ENCODE measurements at regions not wholly inside any gene's neighbourhood (a gene's known extent, or its start where the extent isn't known, plus 50 kb on each side); places are given as distances from the start of the nearest gene placed in this dataset.

DNA sequence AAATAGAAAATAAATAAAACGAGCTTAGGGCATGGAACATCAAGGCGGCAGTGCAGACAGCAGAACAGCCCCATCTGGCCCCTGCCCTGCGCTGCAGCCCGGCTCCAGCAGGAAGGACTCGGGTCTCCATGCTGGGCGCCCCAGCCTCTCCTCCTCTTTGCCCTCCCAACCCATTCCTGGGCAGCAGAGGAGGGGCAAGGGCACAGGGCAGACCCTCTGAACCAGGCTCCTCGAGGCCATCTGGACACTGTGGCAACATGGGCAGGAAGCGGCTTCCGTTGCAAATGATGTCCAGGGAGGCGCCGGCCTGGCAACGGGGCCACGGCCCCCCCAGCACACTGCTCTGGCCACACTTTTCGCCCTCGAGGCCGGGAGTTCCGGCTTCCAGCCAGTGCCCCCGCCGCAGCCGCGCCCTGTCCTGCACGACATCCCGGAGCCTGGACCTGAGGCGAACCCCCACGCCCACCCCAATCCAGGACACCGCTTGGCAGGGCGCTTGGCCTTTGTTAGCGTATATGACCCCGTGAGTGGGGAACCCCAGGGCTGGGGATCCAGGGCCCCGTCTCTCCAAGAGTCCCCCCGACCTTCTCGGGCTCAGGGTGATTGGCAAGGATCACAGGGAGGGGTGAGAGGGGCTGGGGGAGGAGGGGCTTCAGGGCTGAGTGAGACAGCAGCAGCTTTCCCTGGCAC lies 192.1 kb downstream of the IGLL1 start:
- Histone ChIP-seq H3K4me3 (ENCODE audit: low read length) (no peak overlapping the region), H3K9ac (ENCODE audit: low read length) (no peak overlapping the region), H3K36me3 (ENCODE audit: control insufficient read depth, insufficient read depth, low read length) (no peaks in the 10 kb centered on the region), H3K27ac (ENCODE audit: low read depth, low read length) (no peak overlapping the region), H3K27me3 (ENCODE audit: control insufficient read depth, insufficient read depth, low read length) (no peaks in the 10 kb centered on the region), H3K4me1 (ENCODE audit: control insufficient read depth, insufficient read depth, low read length) (no peaks in the 10 kb centered on the region)

DNA sequence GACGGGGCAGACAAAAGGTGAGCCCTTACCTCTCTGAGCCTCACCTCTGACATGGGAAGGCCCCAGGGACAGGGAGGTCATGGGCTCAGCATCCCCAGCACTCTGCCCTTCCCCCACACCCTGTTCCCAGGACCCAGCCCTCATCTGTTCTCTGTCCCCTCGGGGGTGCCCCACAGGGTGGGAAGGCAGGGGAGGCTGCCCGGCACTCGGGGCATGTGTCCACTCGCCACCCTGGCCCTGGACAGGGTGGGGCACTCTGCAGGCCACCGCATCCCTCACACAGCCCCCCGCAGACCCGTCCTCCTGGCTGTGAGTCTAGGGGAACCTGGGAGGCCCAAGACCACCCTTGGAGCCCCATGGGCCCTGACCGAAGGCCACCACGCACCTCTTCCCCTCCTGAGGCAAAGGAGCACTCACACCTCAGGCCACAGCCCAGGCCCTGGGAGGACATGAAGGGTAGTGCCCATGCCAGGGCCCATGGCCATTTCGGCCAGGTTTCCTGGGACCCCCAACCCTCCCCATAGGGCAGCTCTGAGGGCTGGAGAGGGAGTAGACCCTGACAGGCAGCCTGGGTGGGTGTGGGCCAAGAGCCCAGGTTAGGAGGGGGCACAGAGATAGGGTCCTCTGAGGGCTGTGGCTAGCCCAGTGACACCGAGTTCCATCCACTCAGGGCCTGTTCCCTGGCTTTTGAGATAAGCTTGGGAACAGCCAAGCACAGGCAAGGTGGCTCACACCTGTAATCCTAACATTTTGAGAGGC lies 193.1 kb downstream of the IGLL1 start:
- no peaks in the 10 kb centered on the region for H3K4me1 ChIP-seq (ENCODE audit: control insufficient read depth, insufficient read depth, low read length)
- no peaks in the 10 kb centered on the region for H3K36me3 ChIP-seq (ENCODE audit: control insufficient read depth, insufficient read depth, low read length)
- no peak overlapping the region for H3K4me3 ChIP-seq (ENCODE audit: low read length)
- H3K27me3 ChIP-seq (ENCODE audit: control insufficient read depth, insufficient read depth, low read length), result no peaks in the 10 kb centered on the region
- no peak overlapping the region for H3K9ac ChIP-seq (ENCODE audit: low read length)
- no peak overlapping the region for H3K27ac ChIP-seq (ENCODE audit: low read depth, low read length)

DNA sequence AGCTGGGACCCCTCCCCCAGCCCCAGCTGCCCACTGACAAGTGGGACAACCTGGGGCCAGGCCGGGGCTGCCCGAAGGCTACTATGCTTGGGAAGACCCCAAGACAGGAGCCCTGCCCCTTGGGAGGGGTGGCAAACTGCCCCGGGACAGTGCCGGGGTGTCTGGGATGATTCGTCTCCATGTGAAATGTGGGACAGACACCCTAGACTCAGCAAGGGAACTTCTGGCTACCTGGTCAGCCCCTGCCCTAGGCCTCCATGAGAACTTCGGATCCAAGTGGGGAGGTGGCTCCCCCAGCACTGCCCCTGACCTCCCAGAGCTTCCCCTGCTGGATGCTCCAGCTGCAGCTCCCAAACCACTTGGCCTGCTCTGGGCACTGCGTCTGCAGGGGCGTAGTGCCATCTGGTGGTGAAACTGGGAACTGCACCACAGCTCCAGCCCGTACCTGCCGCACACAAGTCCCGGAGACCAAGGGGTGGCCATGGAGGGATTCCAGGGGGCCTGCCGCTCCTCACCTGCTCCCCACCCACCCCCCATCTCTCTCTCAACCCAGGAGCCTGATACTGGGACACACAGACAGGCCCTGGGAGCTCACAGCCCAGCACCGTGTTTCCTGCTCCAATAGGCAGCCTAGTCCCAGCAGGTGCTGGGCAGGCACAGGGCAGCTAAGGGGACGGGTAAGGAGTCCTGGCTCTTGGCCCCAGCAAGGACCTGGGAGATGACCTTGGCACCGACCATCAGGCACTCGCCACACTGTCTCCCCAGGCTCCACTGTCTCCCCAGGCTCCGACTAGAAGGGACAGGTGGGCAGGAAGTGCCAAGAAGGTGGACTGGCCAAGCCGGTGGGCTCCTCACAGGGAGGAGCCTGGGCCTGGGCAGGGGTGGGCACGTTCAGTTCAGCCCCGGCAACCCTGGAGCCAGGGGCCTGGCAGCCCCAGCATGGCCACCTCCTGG lies 194.1 kb downstream of the IGLL1 start:
- H3K4me1 ChIP-seq (ENCODE audit: control insufficient read depth, insufficient read depth, low read length), result no peaks in the 10 kb centered on the region
- no peak overlapping the region for H3K27ac ChIP-seq (ENCODE audit: low read depth, low read length)
- H3K27me3 ChIP-seq (ENCODE audit: control insufficient read depth, insufficient read depth, low read length), result no peaks in the 10 kb centered on the region
- H3K9ac ChIP-seq (ENCODE audit: low read length), result no peak overlapping the region
- no peaks in the 10 kb centered on the region for H3K36me3 ChIP-seq (ENCODE audit: control insufficient read depth, insufficient read depth, low read length)
- no peak overlapping the region for H3K4me3 ChIP-seq (ENCODE audit: low read length)

DNA sequence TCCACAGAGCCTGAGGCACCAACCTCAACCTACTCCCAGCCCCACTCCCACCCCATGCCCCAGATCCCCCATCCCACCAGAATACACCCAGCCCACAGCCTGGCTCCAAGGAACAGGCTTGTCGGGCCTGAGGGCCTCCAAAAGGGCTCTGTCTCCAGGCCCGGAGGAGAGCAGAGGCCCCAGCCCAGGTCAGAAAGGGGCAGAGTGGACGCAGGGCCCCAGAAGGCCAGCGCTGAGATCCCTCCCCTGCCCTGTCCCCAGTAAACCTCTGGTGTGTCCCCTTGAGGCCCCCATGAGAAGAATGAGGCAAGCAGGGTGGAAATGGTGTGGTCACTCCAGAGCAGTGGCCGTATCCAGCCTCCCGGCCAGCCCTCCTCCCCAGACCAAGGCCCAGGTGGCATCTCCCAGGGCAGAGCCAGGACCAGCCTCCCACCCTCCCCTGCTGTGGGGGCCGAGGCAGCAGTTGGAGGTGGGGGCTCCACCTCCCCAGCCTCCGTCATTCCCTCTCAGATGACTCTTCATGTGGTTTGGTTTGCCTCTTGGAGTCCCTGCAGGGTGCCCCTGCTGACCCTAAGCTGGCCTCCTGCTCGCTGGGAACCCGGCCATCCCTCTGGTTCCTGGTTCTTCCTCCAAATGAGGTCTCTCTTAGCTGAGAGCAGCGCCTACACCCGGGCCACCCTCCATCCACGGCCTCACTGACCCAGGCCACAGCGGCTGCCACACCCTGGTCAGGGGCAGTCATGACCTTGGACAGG lies 195.0 kb downstream of the IGLL1 start:
- Histone ChIP-seq H3K9ac (ENCODE audit: low read length) (no peak overlapping the region), H3K4me1 (ENCODE audit: control insufficient read depth, insufficient read depth, low read length) (no peaks in the 10 kb centered on the region), H3K27ac (ENCODE audit: low read depth, low read length) (no peak overlapping the region), H3K4me3 (ENCODE audit: low read length) (no peak overlapping the region), H3K27me3 (ENCODE audit: control insufficient read depth, insufficient read depth, low read length) (no peaks in the 10 kb centered on the region), H3K36me3 (ENCODE audit: control insufficient read depth, insufficient read depth, low read length) (no peaks in the 10 kb centered on the region)

DNA sequence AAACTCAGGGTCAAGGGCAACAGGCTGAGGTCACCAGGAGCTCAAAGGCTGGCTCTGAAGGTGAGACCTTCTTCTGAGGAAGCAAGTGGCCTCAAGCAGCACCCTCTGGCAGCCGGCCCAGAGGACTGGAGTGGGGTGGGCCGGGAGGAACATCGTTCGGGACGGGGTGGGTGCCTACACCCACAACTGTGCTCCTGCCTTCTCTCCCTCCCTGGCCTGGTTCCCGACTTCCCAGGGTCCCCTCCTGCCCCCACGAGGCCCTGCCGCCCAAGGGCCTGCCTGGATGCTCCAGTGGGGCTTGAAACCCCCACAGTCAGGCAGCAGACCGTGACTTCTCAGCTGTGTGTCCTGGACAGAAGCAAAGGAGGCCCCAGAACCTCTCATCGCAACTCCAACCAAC lies 195.7 kb downstream of the IGLL1 start:
- no peak overlapping the region for H3K4me3 ChIP-seq (ENCODE audit: low read length)
- no peaks in the 10 kb centered on the region for H3K27me3 ChIP-seq (ENCODE audit: control insufficient read depth, insufficient read depth, low read length)
- no peak overlapping the region for H3K9ac ChIP-seq (ENCODE audit: low read length)
- no peaks in the 10 kb centered on the region for H3K36me3 ChIP-seq (ENCODE audit: control insufficient read depth, insufficient read depth, low read length)
- no peak overlapping the region for H3K27ac ChIP-seq (ENCODE audit: low read depth, low read length)
- H3K4me1 ChIP-seq (ENCODE audit: control insufficient read depth, insufficient read depth, low read length), result no peaks in the 10 kb centered on the region

DNA sequence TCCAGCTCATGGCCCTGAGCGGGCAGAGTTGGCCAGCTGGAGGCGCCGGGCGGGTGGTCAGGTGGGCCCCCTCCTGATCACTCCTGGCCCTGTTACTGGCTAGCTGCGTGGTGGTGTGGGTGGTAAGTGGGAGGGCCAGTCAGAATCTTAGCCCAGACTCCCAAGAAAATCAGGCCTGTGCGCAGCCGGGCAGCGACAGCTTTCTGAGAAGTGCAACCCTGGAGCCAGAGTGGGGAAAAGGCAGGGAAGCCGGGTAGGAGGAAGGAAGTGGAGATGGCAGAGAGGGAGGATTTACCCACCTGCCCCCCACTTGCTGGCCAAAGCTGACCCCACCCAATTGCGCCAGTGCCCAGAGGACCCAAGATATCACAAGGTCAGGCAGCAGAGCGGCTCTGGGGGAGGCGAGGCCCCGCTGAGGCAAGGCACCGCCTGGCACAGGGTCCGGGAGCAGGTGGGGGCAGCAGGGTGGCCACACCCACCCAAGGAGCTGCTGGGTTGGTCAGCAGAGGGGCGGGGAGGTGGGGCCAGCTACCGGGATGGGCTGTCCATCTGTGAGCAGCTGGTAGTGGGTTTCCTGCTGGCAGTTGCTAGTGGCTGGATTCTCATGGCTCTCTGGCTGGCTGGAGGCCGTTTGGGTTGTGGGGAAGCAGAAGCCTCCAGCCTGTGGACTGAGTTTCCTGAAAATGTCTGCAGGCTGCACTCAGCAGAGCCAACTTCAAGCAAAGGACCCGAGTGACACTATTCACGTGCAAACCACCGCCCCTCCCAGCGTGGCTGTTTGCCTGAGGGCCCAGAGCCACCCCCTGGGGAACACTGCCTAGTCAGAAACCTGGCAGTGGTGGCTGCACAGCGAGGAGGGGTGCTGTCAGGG lies 196.4 kb downstream of the IGLL1 start:
- Histone ChIP-seq H3K9ac (ENCODE audit: low read length) (no peak overlapping the region), H3K4me1 (ENCODE audit: control insufficient read depth, insufficient read depth, low read length) (no peaks in the 10 kb centered on the region), H3K36me3 (ENCODE audit: control insufficient read depth, insufficient read depth, low read length) (no peaks in the 10 kb centered on the region), H3K27me3 (ENCODE audit: control insufficient read depth, insufficient read depth, low read length) (no peaks in the 10 kb centered on the region), H3K27ac (ENCODE audit: low read depth, low read length) (no peak overlapping the region), H3K4me3 (ENCODE audit: low read length) (no peak overlapping the region)

DNA sequence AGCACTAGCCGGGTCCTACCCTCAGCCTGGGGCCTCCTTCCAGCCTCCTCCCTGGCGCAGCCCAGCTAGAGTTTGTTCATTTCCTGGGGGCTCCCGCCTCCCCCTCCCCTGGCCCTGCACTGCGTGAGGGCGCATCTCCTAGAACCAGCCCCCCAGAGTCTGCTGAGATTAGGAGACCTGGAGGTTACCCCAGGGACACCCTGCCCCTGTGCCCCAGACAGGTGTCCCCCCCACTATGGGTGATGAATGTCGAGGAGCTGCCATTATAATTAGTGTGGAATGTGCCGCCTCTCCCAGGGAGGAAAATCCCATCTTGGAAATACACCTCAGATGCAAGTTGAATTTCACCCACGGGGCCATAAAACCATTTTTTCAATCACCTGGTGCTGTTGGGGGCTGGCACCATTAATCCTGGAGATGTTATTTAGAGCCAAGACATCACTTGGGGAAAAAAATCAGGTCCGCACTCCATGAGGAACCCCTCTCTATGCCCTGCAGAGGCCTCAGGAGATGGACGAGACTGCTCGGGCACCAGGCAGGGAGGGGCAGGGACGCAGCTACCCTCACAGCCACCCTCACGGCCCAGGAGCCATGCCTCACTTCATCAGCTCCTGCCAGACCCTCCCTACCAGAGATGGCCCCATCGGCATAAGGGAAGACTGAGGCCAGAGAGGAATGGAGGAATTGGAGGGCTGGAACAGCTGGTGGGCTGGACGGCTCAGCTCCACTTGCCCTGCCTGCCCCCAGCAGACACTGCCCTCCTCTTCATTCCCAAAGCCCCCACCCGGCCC lies 197.5 kb downstream of the IGLL1 start:
- Histone ChIP-seq H3K27ac (ENCODE audit: low read depth, low read length) (no peak overlapping the region), H3K36me3 (ENCODE audit: control insufficient read depth, insufficient read depth, low read length) (no peaks in the 10 kb centered on the region), H3K9ac (ENCODE audit: low read length) (no peak overlapping the region), H3K4me1 (ENCODE audit: control insufficient read depth, insufficient read depth, low read length) (no peaks in the 10 kb centered on the region), H3K27me3 (ENCODE audit: control insufficient read depth, insufficient read depth, low read length) (no peaks in the 10 kb centered on the region), H3K4me3 (ENCODE audit: low read length) (no peak overlapping the region)

DNA sequence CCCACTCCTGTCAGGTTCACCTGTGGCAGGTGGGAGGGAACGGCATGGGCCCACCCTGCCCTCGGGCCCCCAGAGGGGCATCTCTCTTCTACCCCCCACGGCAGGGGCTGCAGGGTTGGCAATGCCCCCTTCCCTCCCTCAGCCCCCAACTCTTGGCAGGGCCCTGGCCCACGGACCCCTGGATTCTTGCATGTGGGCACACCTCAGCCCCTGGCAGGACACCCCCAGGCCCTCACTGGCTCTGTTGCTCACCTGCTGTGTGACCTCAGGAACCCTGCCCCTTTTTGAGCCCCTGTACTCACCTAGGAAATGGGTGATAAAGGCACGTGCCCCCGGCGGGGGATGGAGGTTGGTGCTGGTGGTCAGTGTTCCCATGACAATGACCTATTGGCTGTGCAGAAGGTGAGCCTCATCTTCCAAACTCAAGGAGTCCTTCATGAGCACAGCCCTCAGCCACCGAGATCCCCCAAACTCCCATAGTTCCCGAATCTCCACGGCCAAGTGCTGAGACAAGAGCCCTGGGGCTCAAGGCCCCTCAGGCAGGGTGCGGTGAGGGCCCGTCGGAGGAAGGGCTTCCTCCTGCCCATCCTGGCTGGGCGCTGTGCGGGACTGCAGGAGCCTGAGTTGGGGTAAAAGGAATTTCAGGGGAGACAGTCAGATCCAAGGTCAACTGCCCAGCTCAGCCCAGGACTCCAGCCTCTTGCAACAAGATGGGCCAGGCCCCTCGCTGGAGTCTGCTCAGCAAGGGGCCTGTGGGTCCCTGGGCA lies 198.2 kb downstream of the IGLL1 start:
- no peaks in the 10 kb centered on the region for H3K27me3 ChIP-seq (ENCODE audit: control insufficient read depth, insufficient read depth, low read length)
- no peak overlapping the region for H3K27ac ChIP-seq (ENCODE audit: low read depth, low read length)
- H3K36me3 ChIP-seq (ENCODE audit: control insufficient read depth, insufficient read depth, low read length), result no peaks in the 10 kb centered on the region
- H3K4me3 ChIP-seq (ENCODE audit: low read length), result no peak overlapping the region
- H3K9ac ChIP-seq (ENCODE audit: low read length), result no peak overlapping the region
- H3K4me1 ChIP-seq (ENCODE audit: control insufficient read depth, insufficient read depth, low read length), result no peaks in the 10 kb centered on the region

DNA sequence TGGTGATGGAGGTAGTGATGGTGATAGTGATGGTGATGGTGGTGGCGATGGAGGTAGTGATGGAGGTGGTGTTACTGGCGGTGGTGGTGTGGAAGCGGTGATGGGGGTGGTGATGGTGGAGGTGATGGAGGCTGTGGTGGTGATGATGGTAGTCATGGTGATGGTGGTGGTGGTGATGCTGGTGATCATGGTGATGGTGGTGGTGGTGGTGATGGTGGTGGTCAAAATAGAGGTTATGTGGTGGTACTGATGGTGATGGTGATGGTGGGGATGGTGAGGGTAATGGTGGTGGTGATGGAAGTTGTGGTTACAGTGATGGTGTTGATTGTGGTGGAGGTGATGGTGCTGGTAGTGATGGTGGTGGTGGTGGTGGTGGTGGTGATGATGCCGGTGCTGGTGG lies 199.2 kb downstream of the IGLL1 start:
- no peak overlapping the region for H3K9ac ChIP-seq (ENCODE audit: low read length)
- no peak overlapping the region for H3K27ac ChIP-seq (ENCODE audit: low read depth, low read length)
- H3K27me3 ChIP-seq (ENCODE audit: control insufficient read depth, insufficient read depth, low read length), result no peaks in the 10 kb centered on the region
- no peaks in the 10 kb centered on the region for H3K4me1 ChIP-seq (ENCODE audit: control insufficient read depth, insufficient read depth, low read length)
- no peaks in the 10 kb centered on the region for H3K36me3 ChIP-seq (ENCODE audit: control insufficient read depth, insufficient read depth, low read length)
- H3K4me3 ChIP-seq (ENCODE audit: low read length), result no peak overlapping the region

DNA sequence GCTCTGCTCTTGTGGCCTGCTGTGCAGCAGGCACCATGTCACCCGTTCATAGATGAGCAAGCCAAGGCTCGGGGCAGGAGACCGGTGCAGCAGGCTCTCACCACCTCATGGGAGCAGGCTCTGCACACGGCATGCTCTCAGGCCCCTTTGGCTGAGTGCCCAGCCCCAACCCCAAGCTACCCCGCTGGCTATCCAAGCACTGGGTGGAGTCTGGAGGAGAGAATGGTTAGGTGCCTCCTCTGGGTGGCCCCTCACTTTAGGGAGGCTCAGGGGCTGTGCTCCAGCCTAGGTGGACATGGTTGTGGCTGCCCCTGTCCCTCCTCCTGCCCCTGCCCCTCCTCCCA lies 199.9 kb downstream of the IGLL1 start:
- Histone ChIP-seq H3K4me3 (ENCODE audit: low read length) (no peak overlapping the region), H3K4me1 (ENCODE audit: control insufficient read depth, insufficient read depth, low read length) (no peaks in the 10 kb centered on the region), H3K36me3 (ENCODE audit: control insufficient read depth, insufficient read depth, low read length) (no peaks in the 10 kb centered on the region), H3K27ac (ENCODE audit: low read depth, low read length) (no peak overlapping the region), H3K9ac (ENCODE audit: low read length) (no peak overlapping the region), H3K27me3 (ENCODE audit: control insufficient read depth, insufficient read depth, low read length) (no peaks in the 10 kb centered on the region)
